OCI-LY1 (cell line): ENCODE measurements at regions not wholly inside any gene's neighbourhood (a gene's known extent, or its start where the extent isn't known, plus 50 kb on each side); places are given as distances from the start of the nearest gene placed in this dataset.

Source experiments
- EZH2 ChIP-seq: fragments of 200-600 bp; sonication (generic), shearing (Covaris generic); IDR thresholded peaks from 2 replicates; pipeline ENCODE4 v1.8.0; 2017; ENCODE audit warnings: borderline replicate concordance, mixed run types, mild to moderate bottlenecking, antibody characterized with exemption, low read length, moderate library complexity, mixed read lengths
- TF ChIP-seq, protein P1 (sequence below): fragments of 200-600 bp; sonication (generic), shearing (Covaris generic); IDR thresholded peaks from 2 replicates; pipeline ENCODE4 v1.5.1; 2017; ENCODE audit warnings: mild to moderate bottlenecking, antibody characterized with exemption, low read length, moderate library complexity, mixed read lengths

DNA sequence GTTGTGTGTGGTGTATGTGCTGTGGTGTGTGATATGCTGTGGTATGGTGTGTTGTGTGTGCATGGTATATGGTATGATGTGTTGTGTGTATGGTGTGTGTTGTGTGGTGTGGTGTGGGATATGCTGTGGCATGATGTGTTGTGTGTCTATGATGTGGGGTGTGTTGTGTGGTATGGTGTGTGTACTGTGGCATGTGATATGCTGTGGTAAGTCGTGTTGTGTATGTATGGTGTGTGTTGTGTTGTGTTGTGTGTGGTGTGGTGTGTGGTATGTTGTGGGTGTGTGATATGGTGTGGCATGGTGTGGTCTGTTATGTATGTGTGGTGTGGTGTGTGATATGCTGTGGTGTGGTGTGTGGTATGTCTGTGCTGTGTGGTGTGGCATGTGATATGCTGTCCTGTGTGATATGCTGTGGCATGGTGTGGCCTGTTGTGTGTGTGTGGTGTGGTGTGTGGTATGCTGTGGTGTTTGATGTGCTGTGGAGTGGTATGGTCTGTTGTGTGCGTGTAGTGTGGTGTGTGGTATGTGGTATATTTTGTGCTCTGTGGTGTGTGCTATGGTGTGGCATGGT, 318.0 kb downstream of the PTPRU start:
- TF ChIP-seq, protein P1, sequence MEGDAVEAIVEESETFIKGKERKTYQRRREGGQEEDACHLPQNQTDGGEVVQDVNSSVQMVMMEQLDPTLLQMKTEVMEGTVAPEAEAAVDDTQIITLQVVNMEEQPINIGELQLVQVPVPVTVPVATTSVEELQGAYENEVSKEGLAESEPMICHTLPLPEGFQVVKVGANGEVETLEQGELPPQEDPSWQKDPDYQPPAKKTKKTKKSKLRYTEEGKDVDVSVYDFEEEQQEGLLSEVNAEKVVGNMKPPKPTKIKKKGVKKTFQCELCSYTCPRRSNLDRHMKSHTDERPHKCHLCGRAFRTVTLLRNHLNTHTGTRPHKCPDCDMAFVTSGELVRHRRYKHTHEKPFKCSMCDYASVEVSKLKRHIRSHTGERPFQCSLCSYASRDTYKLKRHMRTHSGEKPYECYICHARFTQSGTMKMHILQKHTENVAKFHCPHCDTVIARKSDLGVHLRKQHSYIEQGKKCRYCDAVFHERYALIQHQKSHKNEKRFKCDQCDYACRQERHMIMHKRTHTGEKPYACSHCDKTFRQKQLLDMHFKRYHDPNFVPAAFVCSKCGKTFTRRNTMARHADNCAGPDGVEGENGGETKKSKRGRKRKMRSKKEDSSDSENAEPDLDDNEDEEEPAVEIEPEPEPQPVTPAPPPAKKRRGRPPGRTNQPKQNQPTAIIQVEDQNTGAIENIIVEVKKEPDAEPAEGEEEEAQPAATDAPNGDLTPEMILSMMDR, result no peak
- TF ChIP-seq EZH2, result no peak
